NCI-H526 treated with DMSO at 0.1 percent for 48 hours (cell line): ENCODE measurements at regions not wholly inside any gene's neighbourhood (a gene's known extent, or its start where the extent isn't known, plus 50 kb on each side); places are given as distances from the start of the nearest gene placed in this dataset.
"Not testable (repeated sequence)": the region's sequence is repeated elsewhere in the genome, so short reads cannot be mapped to it uniquely, and the experiment has no call there.

Experiments used
- DNase-seq: peaks from one replicate; lab custom pipeline; 2025; lab: John Stamatoyannopoulos, UW

- DNase-seq = no peak
Observed at GRCh38 chr1:88466011-88466410, 218.1 kb upstream of the PKN2 start.

GRCh38 chr1:88466899-88467580, 217.0 kb upstream of the PKN2 start:
- DNase-seq = no peak

- DNase-seq = no peak
Observed at GRCh38 chr1:88472298-88472697, 211.8 kb upstream of the PKN2 start.

GRCh38 chr1:88472714-88473113, 211.4 kb upstream of the PKN2 start:
- DNase-seq = no peak

GRCh38 chr1:88474555-88475304, 209.3 kb upstream of the PKN2 start:
- no peak for DNase-seq

- DNase-seq = no peak
Observed at GRCh38 chr1:88484881-88485280, 199.2 kb upstream of the PKN2 start.

- DNase-seq = no peak
Observed at GRCh38 chr1:88488237-88488636, 195.8 kb upstream of the PKN2 start.

- no peak for DNase-seq
Observed at GRCh38 chr1:88490676-88491075, 193.4 kb upstream of the PKN2 start.

- DNase-seq = no peak
Observed at GRCh38 chr1:88499671-88500070, 184.4 kb upstream of the PKN2 start.

GRCh38 chr1:88502886-88503285, 181.2 kb upstream of the PKN2 start:
- no peak for DNase-seq

- DNase-seq = no peak
Observed at GRCh38 chr1:88503646-88504045, 180.4 kb upstream of the PKN2 start.

- no peak for DNase-seq
Observed at GRCh38 chr1:88504601-88505000, 179.5 kb upstream of the PKN2 start.

- DNase-seq = no peak
Observed at GRCh38 chr1:88509379-88509778, 174.7 kb upstream of the PKN2 start.

- DNase-seq = no peak
Observed at GRCh38 chr1:88514544-88515060, 169.5 kb upstream of the PKN2 start.

GRCh38 chr1:88517499-88517898, 166.6 kb upstream of the PKN2 start:
- DNase-seq = not testable (repeated sequence)

GRCh38 chr1:88519156-88519555, 164.9 kb upstream of the PKN2 start:
- DNase-seq = no peak

GRCh38 chr1:88523854-88524528, 160.1 kb upstream of the PKN2 start:
- DNase-seq = no peak

- no peak for DNase-seq
Observed at GRCh38 chr1:88526456-88526855, 157.6 kb upstream of the PKN2 start.

GRCh38 chr1:88528792-88529191, 155.3 kb upstream of the PKN2 start:
- DNase-seq = no peak

- no peak for DNase-seq
Observed at GRCh38 chr1:88529581-88529980, 154.5 kb upstream of the PKN2 start.

- no peak for DNase-seq
Observed at GRCh38 chr1:88530246-88530645, 153.8 kb upstream of the PKN2 start.

GRCh38 chr1:88537787-88538186, 146.3 kb upstream of the PKN2 start:
- no peak for DNase-seq
